HG03280 (cell line): ENCODE measurements at regions not wholly inside any gene's neighbourhood (a gene's known extent, or its start where the extent isn't known, plus 50 kb on each side); places are given as distances from the start of the nearest gene placed in this dataset.

Experiments
- ATAC-seq: cut with Tn5 transposase; IDR thresholded peaks from one replicate; pipeline ENCODE4 v1.9.1; 2021; ENCODE audit warnings: mild to moderate bottlenecking, moderate library complexity; ENCODE audit not compliant: unreplicated experiment

DNA sequence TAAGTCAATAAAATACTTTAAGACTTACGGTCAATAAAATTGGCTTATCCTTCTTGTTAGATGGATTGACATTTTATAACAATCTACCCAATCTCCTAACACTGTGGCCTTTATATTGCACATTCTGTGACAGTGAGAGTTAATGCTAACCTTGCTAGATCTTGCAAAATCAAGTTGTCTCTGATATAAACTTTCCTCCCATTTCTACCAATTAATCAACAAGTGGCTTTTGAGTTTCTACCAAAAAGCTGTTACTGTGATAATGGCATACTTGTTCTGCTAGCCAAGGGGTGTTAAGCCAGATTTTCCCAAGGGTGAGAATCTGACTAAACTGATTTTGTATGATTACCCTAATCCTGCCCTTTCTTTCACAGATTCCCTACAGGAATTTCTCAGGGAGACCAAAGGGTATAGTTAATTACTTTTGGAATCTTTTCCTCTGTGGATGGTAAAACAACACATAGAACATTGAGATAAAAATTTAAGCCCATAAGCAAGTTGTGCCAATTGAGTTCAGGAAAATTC is 174.1 kb upstream of the SUCLG2 start:
- ATAC-seq: no peak

- ATAC-seq: no peak
Measured at GRCh38 chr3:67821135-67821534, 166.7 kb upstream of the SUCLG2 start.

DNA sequence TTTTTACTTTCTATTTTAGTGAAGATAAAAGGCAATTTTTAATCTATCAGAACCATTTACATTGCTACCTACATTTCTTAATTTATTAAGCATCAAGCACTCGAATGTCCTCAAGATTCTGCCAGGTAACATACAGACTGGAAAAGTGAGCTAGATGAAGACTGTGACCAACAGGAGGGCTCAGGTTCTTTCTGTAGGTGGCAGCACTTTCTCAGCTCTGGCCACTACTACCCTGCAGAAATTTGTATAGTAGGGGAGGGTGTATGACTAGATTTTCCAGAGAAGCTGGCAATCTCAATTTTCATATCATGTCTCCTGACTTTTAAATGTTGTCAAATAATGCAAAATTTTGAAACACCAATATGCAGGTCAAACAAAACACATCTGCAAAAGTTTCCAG is 165.0 kb upstream of the SUCLG2 start:
- ATAC-seq: no peak

GRCh38 chr3:67809370-67809935 is 155.0 kb upstream of the SUCLG2 start:
- no peak for ATAC-seq

GRCh38 chr3:67808906-67809305 is 154.5 kb upstream of the SUCLG2 start:
- ATAC-seq: no peak

GRCh38 chr3:67804578-67804977 is 150.2 kb upstream of the SUCLG2 start:
- ATAC-seq: no peak

DNA sequence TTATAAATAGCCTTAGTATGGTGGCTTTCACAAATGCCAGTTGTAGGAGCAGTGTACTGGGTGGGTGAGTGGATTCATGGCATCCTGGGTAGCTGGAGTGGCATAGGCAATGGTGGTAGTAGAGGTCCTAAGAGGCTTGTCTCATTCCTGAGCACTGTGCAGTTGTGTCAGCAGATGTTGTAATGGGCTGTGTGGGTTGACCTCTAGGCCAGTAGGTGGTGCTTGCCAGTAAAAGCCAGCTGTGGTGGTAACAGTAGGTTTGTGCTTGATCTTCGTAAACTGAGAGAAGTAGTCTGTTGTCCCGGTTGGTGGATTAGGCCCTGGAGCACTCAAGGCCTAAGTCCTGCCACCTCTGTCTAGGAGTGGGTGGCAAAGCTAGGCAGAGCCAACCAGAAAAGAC is 149.7 kb upstream of the SUCLG2 start:
- no peak for ATAC-seq

- no peak for ATAC-seq
Measured at GRCh38 chr3:67798412-67798811, 144.0 kb upstream of the SUCLG2 start.

- ATAC-seq: no peak
Measured at GRCh38 chr3:67791620-67792019, 137.2 kb upstream of the SUCLG2 start.

GRCh38 chr3:67790043-67790442 is 135.6 kb upstream of the SUCLG2 start:
- peak; percentile 90 for ATAC-seq

DNA sequence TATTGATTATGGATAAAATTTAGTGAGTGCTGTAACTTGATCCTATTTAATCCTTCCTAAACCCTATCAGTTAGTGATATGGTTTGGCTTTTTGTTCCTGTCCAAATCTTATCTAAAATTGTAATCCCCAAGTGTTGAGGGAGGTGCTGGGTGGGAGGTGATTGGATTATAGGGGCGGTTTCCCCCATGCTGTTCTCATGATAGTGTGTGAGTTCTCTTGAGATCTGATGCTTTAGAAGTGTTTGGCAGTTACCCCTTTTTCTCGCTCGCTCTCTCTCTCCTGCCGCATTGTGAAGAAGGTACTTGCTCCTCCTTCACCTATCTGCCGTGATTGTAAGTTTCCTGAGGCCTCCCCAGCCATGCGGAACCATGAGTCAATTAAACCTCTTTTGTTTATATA is 134.0 kb upstream of the SUCLG2 start:
- ATAC-seq: no peak

DNA sequence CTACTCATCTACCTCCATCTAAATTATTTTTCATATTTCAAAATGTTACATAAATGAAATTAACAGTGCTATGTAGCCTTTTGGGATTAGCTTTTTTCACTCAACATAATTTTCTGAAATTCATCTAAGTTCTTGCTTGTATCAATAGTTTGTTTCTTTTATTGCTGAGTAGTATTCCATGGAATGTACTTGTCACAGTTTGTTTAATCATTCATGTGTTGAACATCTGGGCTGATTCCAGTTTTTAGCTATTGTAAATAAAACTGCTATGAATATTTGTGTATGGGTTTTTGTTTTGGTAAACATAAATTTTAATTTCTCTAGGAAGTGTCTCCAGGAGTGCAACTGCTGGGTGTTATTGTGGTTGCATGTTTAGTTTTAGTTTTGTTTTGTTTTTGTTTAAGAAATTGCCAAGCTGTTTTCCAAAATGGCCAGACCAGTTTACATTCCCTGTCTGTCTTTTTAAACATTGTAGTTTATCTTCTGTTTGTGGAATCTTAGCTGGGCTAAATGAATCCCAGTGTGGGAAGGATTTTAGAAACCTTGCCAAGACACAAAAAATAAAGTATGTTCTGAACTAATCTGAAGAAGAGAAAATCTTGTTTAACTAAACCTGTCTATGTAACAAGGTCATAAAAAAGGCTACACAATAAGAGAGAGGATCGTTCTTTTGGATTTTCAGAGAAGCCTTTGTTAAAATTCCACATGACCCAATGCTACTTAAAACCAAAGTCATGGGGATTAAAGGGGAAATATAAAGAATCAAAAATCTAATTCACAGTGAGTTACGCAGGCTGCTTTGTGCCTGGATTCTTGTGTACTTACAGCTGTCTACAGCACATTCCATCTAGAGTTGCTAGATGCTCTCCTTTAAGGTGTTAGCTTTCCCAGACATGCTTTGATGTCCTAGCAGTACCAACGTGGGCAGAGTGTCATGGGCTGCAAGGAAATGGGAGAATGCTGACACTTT is 129.2 kb upstream of the SUCLG2 start:
- no peak for ATAC-seq

DNA sequence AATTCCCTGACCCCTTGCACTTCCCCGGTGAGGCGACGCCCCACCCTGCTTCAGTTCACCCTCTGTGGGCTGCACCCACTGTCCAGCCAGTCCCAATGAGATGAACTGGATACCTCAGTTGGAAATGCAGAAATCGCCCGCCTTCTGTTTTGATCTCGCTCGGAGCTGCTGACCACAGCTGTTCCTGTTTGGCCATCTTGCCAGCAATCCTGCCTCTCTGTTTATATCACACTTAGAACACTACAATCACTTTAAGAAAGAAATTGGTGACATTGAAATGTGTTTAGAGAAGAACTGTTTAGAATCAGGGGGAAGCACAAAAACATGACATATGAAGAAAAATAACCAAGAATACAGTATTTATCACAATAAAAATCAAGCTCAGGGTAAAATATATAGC is 127.5 kb upstream of the SUCLG2 start:
- ATAC-seq: no peak

- ATAC-seq: no peak
Measured at GRCh38 chr3:67781218-67781617, 126.8 kb upstream of the SUCLG2 start.

GRCh38 chr3:67774676-67775075 is 120.3 kb upstream of the SUCLG2 start:
- ATAC-seq: no peak

- ATAC-seq: no peak
Measured at GRCh38 chr3:67765575-67765974, 111.2 kb upstream of the SUCLG2 start.

DNA sequence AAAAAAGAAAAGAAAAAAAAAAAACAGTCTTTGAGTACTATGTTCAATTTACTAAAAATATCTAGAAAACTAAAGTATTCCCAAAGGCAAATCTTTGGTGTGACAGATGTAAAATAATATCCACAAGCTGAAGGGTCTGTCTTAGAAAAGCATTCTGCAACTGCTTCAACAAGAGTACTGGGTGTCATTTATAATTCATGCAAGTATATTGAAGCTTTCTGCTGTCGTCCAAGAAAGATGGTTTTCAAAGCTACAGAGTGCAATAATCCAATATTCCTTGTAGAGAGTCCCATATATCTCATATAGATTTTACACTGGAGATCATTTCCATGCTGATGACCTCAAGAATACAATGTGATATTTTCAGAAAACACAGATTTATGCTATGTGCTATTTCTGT is 90.9 kb upstream of the SUCLG2 start:
- no peak for ATAC-seq

DNA sequence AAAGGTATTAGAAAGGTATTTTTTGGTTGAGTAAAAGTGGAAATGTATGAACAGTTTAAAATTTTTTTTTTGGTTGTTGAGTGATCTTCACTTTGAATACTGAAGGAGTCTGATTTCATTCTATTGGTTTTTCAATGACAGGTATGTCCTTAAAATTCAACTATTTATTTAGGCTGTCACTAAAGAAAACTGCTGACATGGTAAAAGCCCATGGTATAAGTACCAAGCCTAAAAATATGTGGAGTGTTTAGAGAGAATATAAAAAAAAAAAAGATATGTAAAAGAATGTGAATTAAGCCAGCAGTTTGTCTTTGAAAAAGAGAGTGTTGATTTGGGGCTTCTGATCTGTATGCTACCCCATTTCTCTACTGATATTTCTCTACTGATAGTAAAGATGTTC is 90.3 kb upstream of the SUCLG2 start:
- no peak for ATAC-seq

- ATAC-seq: no peak
Measured at GRCh38 chr3:67739851-67740250, 85.4 kb upstream of the SUCLG2 start.

DNA sequence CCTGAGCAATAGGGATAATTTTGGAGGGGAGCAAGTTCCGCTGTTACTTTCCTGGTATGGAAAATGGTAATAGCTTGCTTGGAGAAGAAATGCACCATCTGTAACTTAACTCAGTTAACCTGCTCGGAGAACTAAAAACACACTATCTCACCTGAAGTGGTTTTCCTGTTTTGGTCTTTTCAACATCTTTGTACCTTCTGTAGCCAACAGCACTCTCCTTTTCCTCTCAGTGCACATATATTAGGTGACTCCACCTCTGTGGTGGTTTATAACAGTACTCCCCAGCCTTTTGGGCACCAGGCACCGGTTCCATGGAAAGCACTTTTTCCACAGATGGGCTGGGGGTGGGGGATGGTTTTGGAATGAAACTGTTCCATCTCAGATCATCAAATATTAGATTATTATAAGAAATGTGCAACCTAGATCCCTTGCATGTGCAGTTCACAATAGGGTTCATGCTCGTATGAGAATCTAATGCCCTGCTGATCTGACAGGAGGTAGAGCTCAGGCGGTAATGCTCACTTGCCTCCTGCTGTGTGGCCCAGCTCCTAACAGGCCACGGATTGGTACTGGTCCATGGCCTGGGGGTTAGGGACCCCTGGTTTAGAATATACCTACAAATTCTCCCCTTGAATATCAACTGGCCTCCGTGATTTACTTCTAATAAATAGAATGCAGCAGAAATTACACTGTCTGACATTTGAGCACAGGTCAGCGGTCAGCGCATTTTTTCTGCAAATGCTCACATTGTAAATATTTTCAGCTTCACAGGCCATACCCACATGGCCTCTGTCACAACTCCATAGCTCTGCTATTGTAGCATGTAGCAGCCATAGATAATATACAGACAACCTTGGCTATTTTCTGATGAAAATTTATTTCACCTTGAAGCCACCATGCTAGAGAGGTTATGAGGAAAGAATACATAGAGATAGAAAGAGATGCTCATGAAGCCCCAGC is 83.8 kb upstream of the SUCLG2 start:
- no peak for ATAC-seq

DNA sequence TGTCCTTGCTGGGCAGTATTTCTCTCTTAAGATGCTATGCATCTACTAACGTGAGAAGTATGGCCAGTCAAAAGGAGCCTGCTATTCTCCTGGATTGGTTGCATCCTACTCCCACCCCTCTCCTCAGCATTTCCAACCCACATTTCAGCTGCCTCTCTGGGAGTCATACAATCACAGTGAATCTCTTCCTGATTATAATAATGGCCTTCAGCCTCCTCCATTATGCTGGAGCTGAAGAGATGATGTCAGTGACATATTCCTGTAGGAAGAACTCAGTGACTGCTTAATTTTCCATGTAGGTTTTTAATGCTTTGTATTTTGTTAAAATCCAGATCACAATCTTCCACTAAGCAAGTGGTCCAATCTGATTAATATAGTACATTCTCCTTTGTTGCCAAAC is 82.7 kb upstream of the SUCLG2 start:
- no peak for ATAC-seq
